Retina (tissue), 1 donor: ENCODE measurements at regions not wholly inside any gene's neighbourhood (a gene's known extent, or its start where the extent isn't known, plus 50 kb on each side); places are given as distances from the start of the nearest gene placed in this dataset.
"Not testable (repeated sequence)": the region's sequence is repeated elsewhere in the genome, so short reads cannot be mapped to it uniquely, and the experiment has no call there.

Experiments used
- DNase-seq: peaks from one replicate; pipeline ENCODE4 v3.0.0-alpha.2; 2016

- not testable (repeated sequence) for DNase-seq
Measured at GRCh38 chr5:39525781-39526180, 101.0 kb upstream of the DAB2 start.

GRCh38 chr5:39525271-39525670, 100.5 kb upstream of the DAB2 start:
- no peak for DNase-seq

GRCh38 chr5:39523821-39524220, 99.0 kb upstream of the DAB2 start:
- DNase-seq: no peak

- no peak for DNase-seq
Measured at GRCh38 chr5:39521940-39522590, 97.3 kb upstream of the DAB2 start.

- no peak for DNase-seq
Measured at GRCh38 chr5:39521098-39521860, 96.5 kb upstream of the DAB2 start.

- no peak for DNase-seq
Measured at GRCh38 chr5:39520232-39520572, 95.4 kb upstream of the DAB2 start.

- no peak for DNase-seq
Measured at GRCh38 chr5:39519566-39520231, 94.9 kb upstream of the DAB2 start.

GRCh38 chr5:39519079-39519478, 94.3 kb upstream of the DAB2 start:
- no peak for DNase-seq

GRCh38 chr5:39518516-39518915, 93.7 kb upstream of the DAB2 start:
- DNase-seq: no peak

- no peak for DNase-seq
Measured at GRCh38 chr5:39517800-39518199, 93.0 kb upstream of the DAB2 start.

- DNase-seq: no peak
Measured at GRCh38 chr5:39515881-39516280, 91.1 kb upstream of the DAB2 start.

- DNase-seq: no peak
Measured at GRCh38 chr5:39513236-39513635, 88.5 kb upstream of the DAB2 start.

GRCh38 chr5:39506211-39506610, 81.4 kb upstream of the DAB2 start:
- DNase-seq: no peak

GRCh38 chr5:39505791-39506190, 81.0 kb upstream of the DAB2 start:
- DNase-seq: no peak

- DNase-seq: no peak
Measured at GRCh38 chr5:39505363-39505762, 80.6 kb upstream of the DAB2 start.

- DNase-seq: no peak
Measured at GRCh38 chr5:39503155-39503554, 78.4 kb upstream of the DAB2 start.

GRCh38 chr5:39502704-39503103, 77.9 kb upstream of the DAB2 start:
- no peak for DNase-seq

GRCh38 chr5:39501397-39501796, 76.6 kb upstream of the DAB2 start:
- DNase-seq: no peak

GRCh38 chr5:39500551-39501175, 75.9 kb upstream of the DAB2 start:
- DNase-seq: no peak

- DNase-seq: no peak
Measured at GRCh38 chr5:39498278-39498952, 73.6 kb upstream of the DAB2 start.

- DNase-seq: no peak
Measured at GRCh38 chr5:39497322-39497721, 72.5 kb upstream of the DAB2 start.

- DNase-seq: no peak
Measured at GRCh38 chr5:39495227-39495626, 70.4 kb upstream of the DAB2 start.

GRCh38 chr5:39494534-39494933, 69.8 kb upstream of the DAB2 start:
- DNase-seq: no peak
